K562 (cell line): ENCODE measurements at regions not wholly inside any gene's neighbourhood (a gene's known extent, or its start where the extent isn't known, plus 50 kb on each side); places are given as distances from the start of the nearest gene placed in this dataset.

Experiments used
- ATAC-seq: fragments of 200-7000 bp; cut with Tn5 transposase; 3 replicates; pipeline ENCODE4 v1.9.1; 2020; ENCODE audit warnings: moderate library complexity
- BruUV-seq: library from RNA; stranded (reverse); fragments of 400-500 nt; replicated peaks from 2 replicates; lab custom pipeline; 2021; lab: Mats Ljungman, UMichigan
- CTCF ChIA-PET: fragments of 300-600 bp; formaldehyde crosslinking; extraction: SDS; loops from one replicate; lab custom pipeline; 2021; ENCODE audit warnings: low intra/inter-chr PET ratio; lab: Yijun Ruan, JAX
- POLR2A ChIA-PET: fragments of 300-600, 350-650 bp; sonication (Branson Sonifier 250); formaldehyde crosslinking; extraction: SDS; loops from one replicate; lab custom pipeline; 2021; ENCODE audit warnings: antibody characterized with exemption, inconsistent platforms; lab: Yijun Ruan, JAX
- DNase-seq, 4 experiments: peaks; one replicate each; pipeline versions ENCODE4 v3.0.0 to v3.0.0-alpha.2; 2011 to 2018; ENCODE audit warnings: low spot score in 3 of 4, mixed read lengths in 3 of 4; ENCODE audit errors: extremely low read depth in 1 of 4
- FAIRE-seq: peaks from 2 replicates; lab custom pipeline; 2011; peaks lifted over from hg19 to GRCh38; lab: Jason Lieb, UNC
- H2AFZ ChIP-seq: 2 replicates; pipeline ENCODE4 v1.6.0; 2011; ENCODE audit warnings: low read depth, low read length, control low read depth, inconsistent platforms
- H3K27ac ChIP-seq: fragments of 200-600 bp; 3 replicates; pipeline ENCODE4 v1.8.0; 2011; ENCODE audit warnings: low read depth, mild to moderate bottlenecking, control low read depth, inconsistent platforms, low read length, moderate library complexity, mixed read lengths; ENCODE audit errors: extremely low read depth
- H3K27me3 ChIP-seq, 2 experiments: fragments of 300-600 bp in 1 of 2; 2 replicates in 1 of 2; 3 replicates in 1 of 2; pipeline versions ENCODE4 v1.6.0 to v1.8.0; 2011; ENCODE audit warnings: inconsistent platforms in 2 of 2, low read length in 2 of 2, mild to moderate bottlenecking in 1 of 2, mixed read lengths in 1 of 2, moderate library complexity in 1 of 2; ENCODE audit not compliant: control insufficient read depth in 2 of 2, insufficient read depth in 2 of 2
- H3K36me3 ChIP-seq: fragments of 300-600 bp; 3 replicates; pipeline ENCODE4 v1.8.0; 2011; ENCODE audit warnings: mild to moderate bottlenecking, low read length, inconsistent platforms; ENCODE audit not compliant: control insufficient read depth, insufficient read depth
- H3K4me1 ChIP-seq, 2 experiments: fragments of 200-600 bp in 1 of 2; replicated peaks in 1 of 2; 2 replicates in 1 of 2; 3 replicates in 1 of 2; pipeline versions ENCODE4 v1.5.1 to v1.8.0; 2011; ENCODE audit warnings: inconsistent platforms in 2 of 2, low read length in 2 of 2, mild to moderate bottlenecking in 1 of 2, mixed read lengths in 1 of 2, moderate library complexity in 1 of 2; ENCODE audit not compliant: control insufficient read depth in 2 of 2, insufficient read depth in 2 of 2
- H3K4me2 ChIP-seq: 2 replicates; pipeline ENCODE4 v1.6.1; 2011; ENCODE audit warnings: low read length, control low read depth, inconsistent platforms, mixed read lengths; ENCODE audit not compliant: insufficient read depth
- H3K4me3 ChIP-seq: fragments of 200-600 bp; sonication (generic), shearing (Covaris generic); 2 replicates; pipeline ENCODE4 v1.5.1; 2016; ENCODE audit warnings: control low read depth, inconsistent platforms
- H3K79me2 ChIP-seq: fragments of 200-600 bp; 3 replicates; pipeline ENCODE4 v1.8.0; 2011; ENCODE audit warnings: low read length, inconsistent platforms; ENCODE audit not compliant: control insufficient read depth, insufficient read depth
- H3K9ac ChIP-seq, 2 experiments: 2 replicates each; pipeline versions ENCODE4 v1.6.0 to v1.6.1; 2011; ENCODE audit warnings: low read depth in 2 of 2, low read length in 2 of 2, control low read depth in 1 of 2, inconsistent platforms in 1 of 2, mild to moderate bottlenecking in 1 of 2, mixed read lengths in 1 of 2; ENCODE audit not compliant: insufficient read depth in 1 of 2
- H3K9me1 ChIP-seq: one replicate; pipeline ENCODE4 v1.6.0; 2011; ENCODE audit warnings: inconsistent platforms, mild to moderate bottlenecking, low read length, moderate library complexity; ENCODE audit not compliant: control insufficient read depth, insufficient read depth
- H3K9me3 ChIP-seq: replicated peaks from 2 replicates; pipeline ENCODE4 v1.5.1; 2011; ENCODE audit warnings: low read depth, low read length, inconsistent platforms; ENCODE audit not compliant: control insufficient read depth, insufficient read depth
- H4K20me1 ChIP-seq: replicated peaks from 2 replicates; pipeline ENCODE4 v1.6.1; 2011; ENCODE audit warnings: low read length, inconsistent platforms, mixed read lengths; ENCODE audit not compliant: control insufficient read depth, insufficient read depth
- ATF2 ChIP-seq: sonication (generic); formaldehyde crosslinking; IDR thresholded peaks from 2 replicates; pipeline ENCODE4 v1.8.1; 2022; ENCODE audit warnings: missing genetic modification reagents
- MTA1 ChIP-seq: fragments of 450-650 bp; IDR thresholded peaks from 2 replicates; pipeline ENCODE4 v1.6.1; 2017; ENCODE audit warnings: borderline replicate concordance
- SMAD1 ChIP-seq: fragments of 150-350 bp; IDR thresholded peaks from 2 replicates; pipeline ENCODE4 v1.6.1; 2014; ENCODE audit warnings: low read length, low read depth; ENCODE audit not compliant: partially characterized antibody
- ZFP36 ChIP-seq: fragments of 150-350 bp; IDR thresholded peaks from 2 replicates; pipeline ENCODE4 v1.6.1; 2018; ENCODE audit warnings: low read length, low read depth; ENCODE audit not compliant: partially characterized antibody
- ZNF174 ChIP-seq: fragments of 250-450 bp; sonication (Bioruptor Pico); IDR thresholded peaks from 2 replicates; pipeline ENCODE4 v1.4.0; 2020; ENCODE audit warnings: mild to moderate bottlenecking
- ZNF57 ChIP-seq: fragments of 450-650 bp; formaldehyde crosslinking; IDR thresholded peaks from 2 replicates; pipeline ENCODE4 v1.4.0; 2020; ENCODE audit warnings: mild to moderate bottlenecking, moderate library complexity
- WGBS: fragments of 100-300 bp; shearing (Covaris generic); methylation state at CpG from one replicate; pipeline ENCODE4 v1.1.6; 2016; ENCODE audit warnings: low coverage, mixed read lengths; ENCODE audit not compliant: insufficient coverage; ENCODE audit errors: missing lambda C conversion rate; 5-methylcytosine and 5-hydroxymethylcytosine counted together
- in situ Hi-C: fragments of 300-500 bp; cut with MboI; formaldehyde crosslinking; loops from 4 replicates; pipeline ENCODE4 v1.15.0; 2018; ENCODE audit warnings: inconsistent platforms, mixed read lengths
- intact Hi-C: fragments of 100-400 bp; cut with micrococcal nuclease; formaldehyde crosslinking; loops from 2 replicates; pipeline ENCODE4 v1.14.2; 2022
- TF ChIP-seq, protein P1 (sequence below): sonication (generic); formaldehyde crosslinking; IDR thresholded peaks from 2 replicates; pipeline ENCODE4 v1.4.0; 2020; ENCODE audit warnings: mild to moderate bottlenecking, missing genetic modification reagents

DNA sequence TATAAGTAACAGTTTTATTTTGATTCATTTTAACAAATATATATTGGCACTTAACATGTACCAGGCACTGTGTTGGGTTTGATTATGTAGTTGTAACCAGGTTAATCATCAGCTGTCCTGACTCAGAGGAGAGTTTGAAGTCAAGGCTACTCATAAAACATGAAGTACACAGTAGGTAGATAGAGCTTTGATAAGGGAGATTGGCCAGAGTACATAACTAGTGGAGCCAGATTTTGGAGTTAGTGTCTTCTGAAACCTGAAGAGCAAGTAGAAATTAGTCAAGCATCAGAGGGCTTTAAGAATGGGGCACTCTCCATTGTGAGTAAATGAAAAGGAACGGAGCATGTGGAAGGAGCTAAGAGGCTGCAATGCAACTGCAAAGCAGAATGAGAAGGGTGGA is 333.9 kb downstream of the RFC3 start:
- no CpG with 5 or more reads among the region's 1 CpG for WGBS
- Histone ChIP-seq H3K4me3 (no peak overlapping the region), H3K9ac (no peak overlapping the region), H3K4me2 (no peak overlapping the region), H2AFZ (no peak overlapping the region), H3K36me3 (no peaks in the 10 kb centered on the region), H3K9me3 (no peaks in the 10 kb centered on the region), H3K4me1 (no peaks in the 10 kb centered on the region), H3K9me1 (no peaks in the 10 kb centered on the region), H3K27me3 (no peaks in the 10 kb centered on the region), H3K27ac (no peak overlapping the region), H3K79me2 (no peaks in the 10 kb centered on the region), H4K20me1 (no peaks in the 10 kb centered on the region)
- CTCF ChIA-PET = no interaction called here
- intact Hi-C loops (no loop called here), in situ Hi-C loops (no loop called here)
- TF ChIP-seq MTA1 (no peak), ZNF57 (CRISPR knock-in tag) (no peak), ZNF174 (CRISPR knock-in tag) (no peak), SMAD1 (no peak), ATF2 (CRISPR knock-in tag) (no peak), ZFP36 (no peak)
- TF ChIP-seq, protein P1, sequence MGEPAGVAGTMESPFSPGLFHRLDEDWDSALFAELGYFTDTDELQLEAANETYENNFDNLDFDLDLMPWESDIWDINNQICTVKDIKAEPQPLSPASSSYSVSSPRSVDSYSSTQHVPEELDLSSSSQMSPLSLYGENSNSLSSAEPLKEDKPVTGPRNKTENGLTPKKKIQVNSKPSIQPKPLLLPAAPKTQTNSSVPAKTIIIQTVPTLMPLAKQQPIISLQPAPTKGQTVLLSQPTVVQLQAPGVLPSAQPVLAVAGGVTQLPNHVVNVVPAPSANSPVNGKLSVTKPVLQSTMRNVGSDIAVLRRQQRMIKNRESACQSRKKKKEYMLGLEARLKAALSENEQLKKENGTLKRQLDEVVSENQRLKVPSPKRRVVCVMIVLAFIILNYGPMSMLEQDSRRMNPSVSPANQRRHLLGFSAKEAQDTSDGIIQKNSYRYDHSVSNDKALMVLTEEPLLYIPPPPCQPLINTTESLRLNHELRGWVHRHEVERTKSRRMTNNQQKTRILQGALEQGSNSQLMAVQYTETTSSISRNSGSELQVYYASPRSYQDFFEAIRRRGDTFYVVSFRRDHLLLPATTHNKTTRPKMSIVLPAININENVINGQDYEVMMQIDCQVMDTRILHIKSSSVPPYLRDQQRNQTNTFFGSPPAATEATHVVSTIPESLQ (CRISPR knock-in tag) = no peak
- no peak for DNase-seq
- BruUV-seq = no TSS peak
- FAIRE-seq = no peak
- POLR2A ChIA-PET = no interaction called here
- no peak for ATAC-seq
